ENCODE measurements at regions not wholly inside any gene's neighbourhood (a gene's known extent, or its start where the extent isn't known, plus 50 kb on each side); places are given as distances from the start of the nearest gene placed in this dataset.
"Not testable (repeated sequence)": the region's sequence is repeated elsewhere in the genome, so short reads cannot be mapped to it uniquely, and the experiment has no call there.

DNA sequence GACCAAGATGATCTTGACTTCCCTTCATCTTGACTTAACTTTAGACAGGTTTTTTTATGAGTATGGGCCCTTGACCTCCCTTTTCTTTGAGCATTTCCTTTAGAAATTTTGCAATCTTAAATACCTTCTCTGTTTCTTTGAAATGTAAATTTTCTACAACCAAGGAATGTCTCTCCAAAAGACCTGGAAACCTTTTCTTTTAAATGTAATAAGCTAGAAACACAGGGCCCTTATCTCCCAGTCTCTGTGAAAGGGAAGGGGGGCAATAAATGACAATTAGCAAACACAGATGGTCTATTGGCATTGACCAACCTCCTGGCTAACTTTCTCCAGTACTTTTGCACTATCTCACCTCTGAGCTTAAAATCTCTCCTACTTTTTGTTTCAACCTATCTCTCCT is 144.3 kb upstream of the GK2 start:
- DNase-seq (no peak), ATAC-seq (no peak)
- no peak overlapping the region for H3K27ac ChIP-seq (ENCODE audit: low read length)
- no peaks in the 10 kb centered on the region for H3K4me1 ChIP-seq (ENCODE audit: control insufficient read depth, insufficient read depth, low read length)
- no peaks in the 10 kb centered on the region for H3K27me3 ChIP-seq (ENCODE audit: control insufficient read depth, insufficient read depth)
- H3K9me3 ChIP-seq (ENCODE audit: control insufficient read depth, low read length) = no peaks in the 10 kb centered on the region
- intact Hi-C loops (cut with DNase I) = no loop called here
- H3K4me3 ChIP-seq (ENCODE audit: low read length) = no peak overlapping the region

DNA sequence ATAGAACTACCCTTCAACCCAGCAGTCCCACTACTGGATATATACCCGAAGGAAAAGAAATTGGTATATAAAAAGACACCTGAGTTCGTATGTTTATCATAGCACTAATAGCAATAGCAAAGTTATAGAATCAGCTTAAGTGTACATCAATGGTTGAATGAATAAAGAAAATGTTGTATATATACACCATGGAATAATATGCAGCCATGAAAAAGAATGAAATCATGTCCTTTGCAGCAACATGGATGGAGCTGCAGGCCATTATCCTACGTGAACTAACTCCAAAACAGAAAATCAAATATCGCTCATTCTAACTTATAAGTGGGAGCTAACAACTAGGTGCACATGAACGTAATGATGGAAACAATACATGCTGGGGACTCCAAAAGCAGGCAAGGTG is 143.5 kb upstream of the GK2 start:
- ATAC-seq (no peak), DNase-seq (no peak)
- H3K27me3 ChIP-seq (ENCODE audit: control insufficient read depth, insufficient read depth) = no peaks in the 10 kb centered on the region
- H3K9me3 ChIP-seq (ENCODE audit: control insufficient read depth, low read length) = no peaks in the 10 kb centered on the region
- no peaks in the 10 kb centered on the region for H3K4me1 ChIP-seq (ENCODE audit: control insufficient read depth, insufficient read depth, low read length)
- no peak overlapping the region for H3K4me3 ChIP-seq (ENCODE audit: low read length)
- H3K27ac ChIP-seq (ENCODE audit: low read length) = no peak overlapping the region
- 55% methylated on average over 5 of the region's 5 CpGs for WGBS
- intact Hi-C loops (cut with DNase I) = no loop called here

DNA sequence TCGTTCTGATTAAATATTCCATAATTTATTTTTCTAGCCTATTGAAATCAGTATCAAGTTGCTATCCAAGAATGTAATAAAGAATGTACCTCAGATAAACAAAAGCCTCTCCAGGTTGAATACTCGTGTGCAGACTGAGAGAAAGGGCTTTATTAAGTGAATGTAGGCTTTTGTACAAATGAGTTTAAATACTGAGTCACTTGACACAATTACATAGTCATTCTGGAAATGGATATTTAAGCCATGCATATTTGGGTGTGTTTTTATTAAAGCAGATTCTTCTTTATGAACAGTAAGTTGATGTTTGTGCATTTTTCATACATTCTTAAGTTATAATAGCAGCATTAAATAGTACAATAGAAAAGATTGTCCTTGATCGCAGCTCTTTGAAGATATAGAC is 139.8 kb upstream of the GK2 start:
- intact Hi-C loops (cut with DNase I) = no loop called here
- WGBS = 73% methylated on average over 3 of the region's 3 CpGs
- Histone ChIP-seq H3K27me3 (ENCODE audit: control insufficient read depth, insufficient read depth) (no peaks in the 10 kb centered on the region), H3K27ac (ENCODE audit: low read length) (no peak overlapping the region), H3K9me3 (ENCODE audit: control insufficient read depth, low read length) (no peaks in the 10 kb centered on the region), H3K4me1 (ENCODE audit: control insufficient read depth, insufficient read depth, low read length) (no peaks in the 10 kb centered on the region), H3K4me3 (ENCODE audit: low read length) (no peak overlapping the region)
- DNase-seq (no peak), ATAC-seq (no peak)

DNA sequence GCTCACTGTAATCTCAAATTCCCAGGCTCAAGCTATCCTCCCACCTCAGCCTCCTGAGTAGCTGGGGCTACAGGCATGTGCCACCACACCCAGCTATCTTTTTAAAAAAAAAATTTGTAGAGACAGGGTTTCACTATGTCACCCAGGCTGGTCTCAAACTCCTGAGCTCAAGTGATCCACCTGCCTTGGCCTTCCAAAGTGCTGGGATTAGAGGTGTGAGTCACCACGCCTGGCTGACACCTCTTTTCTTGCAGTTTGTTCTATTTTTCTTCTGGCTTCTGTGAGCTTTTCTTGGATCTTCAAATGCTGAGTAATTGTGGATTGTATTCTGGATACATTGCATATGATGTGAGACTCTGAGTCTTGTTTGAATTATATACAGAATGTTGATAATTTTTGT is 137.3 kb upstream of the GK2 start:
- DNase-seq; H3K9me3 ChIP-seq (ENCODE audit: control insufficient read depth, low read length); H3K4me3 ChIP-seq (ENCODE audit: low read length); ATAC-seq; H3K27me3 ChIP-seq (ENCODE audit: control insufficient read depth, insufficient read depth); H3K4me1 ChIP-seq (ENCODE audit: control insufficient read depth, insufficient read depth, low read length); intact Hi-C loops (cut with DNase I); H3K27ac ChIP-seq (ENCODE audit: low read length): not testable (repeated sequence)
- 55% methylated on average over 1 of the region's 1 CpG for WGBS

DNA sequence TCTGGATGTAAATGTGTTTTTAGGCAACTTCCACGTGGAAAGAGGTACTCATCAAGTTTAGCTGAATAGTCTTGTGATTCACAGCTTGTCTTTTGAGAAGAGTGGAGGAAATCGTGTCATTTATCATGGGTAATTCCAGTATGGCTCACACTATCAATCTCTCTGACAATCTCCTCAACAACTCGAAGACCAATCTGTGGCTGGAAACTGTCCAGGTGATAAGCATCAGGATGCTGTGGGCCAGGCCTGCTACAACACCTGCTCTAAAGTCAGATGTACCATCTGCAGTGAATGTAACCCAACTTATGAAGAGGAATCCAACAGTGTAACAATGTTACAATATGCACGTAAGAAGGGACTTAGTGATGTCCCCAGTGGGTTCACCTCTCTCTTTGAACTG is 132.1 kb upstream of the GK2 start:
- H3K4me1 ChIP-seq (ENCODE audit: control insufficient read depth, insufficient read depth, low read length) = no peaks in the 10 kb centered on the region
- whole genome bisulfite sequencing = 54% methylated on average over 4 of the region's 4 CpGs
- DNase-seq = no peak
- no peak for ATAC-seq
- no peaks in the 10 kb centered on the region for H3K9me3 ChIP-seq (ENCODE audit: control insufficient read depth, low read length)
- no peaks in the 10 kb centered on the region for H3K27me3 ChIP-seq (ENCODE audit: control insufficient read depth, insufficient read depth)
- no peak overlapping the region for H3K27ac ChIP-seq (ENCODE audit: low read length)
- intact Hi-C loops (cut with DNase I) = no loop called here
- H3K4me3 ChIP-seq (ENCODE audit: low read length) = no peak overlapping the region

DNA sequence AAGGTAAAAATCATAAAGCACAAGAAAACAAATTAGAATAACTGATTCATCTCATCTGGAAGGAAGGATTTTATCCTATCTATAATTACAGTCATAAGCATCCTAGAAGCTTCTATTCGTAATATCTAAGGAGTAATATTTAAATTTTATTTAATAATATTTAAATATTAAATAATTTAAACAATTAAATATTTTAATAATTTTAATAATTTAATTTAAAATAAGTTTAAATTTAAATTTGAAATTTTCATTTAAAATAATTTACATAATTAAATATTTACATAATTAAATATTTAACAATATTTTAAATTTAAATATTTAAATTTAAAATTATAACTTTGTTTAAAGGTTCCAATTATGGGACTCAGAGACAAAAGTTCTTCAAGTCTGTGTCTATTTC is 127.5 kb upstream of the GK2 start:
- Histone ChIP-seq H3K27me3 (ENCODE audit: control insufficient read depth, insufficient read depth) (no peaks in the 10 kb centered on the region), H3K4me1 (ENCODE audit: control insufficient read depth, insufficient read depth, low read length) (no peaks in the 10 kb centered on the region), H3K27ac (ENCODE audit: low read length) (no peak overlapping the region), H3K4me3 (ENCODE audit: low read length) (no peak overlapping the region), H3K9me3 (ENCODE audit: control insufficient read depth, low read length) (no peaks in the 10 kb centered on the region)
- no peak for ATAC-seq
- 87% methylated on average over 1 of the region's 1 CpG for WGBS
- DNase-seq = no peak
- intact Hi-C loops (cut with DNase I) = no loop called here

DNA sequence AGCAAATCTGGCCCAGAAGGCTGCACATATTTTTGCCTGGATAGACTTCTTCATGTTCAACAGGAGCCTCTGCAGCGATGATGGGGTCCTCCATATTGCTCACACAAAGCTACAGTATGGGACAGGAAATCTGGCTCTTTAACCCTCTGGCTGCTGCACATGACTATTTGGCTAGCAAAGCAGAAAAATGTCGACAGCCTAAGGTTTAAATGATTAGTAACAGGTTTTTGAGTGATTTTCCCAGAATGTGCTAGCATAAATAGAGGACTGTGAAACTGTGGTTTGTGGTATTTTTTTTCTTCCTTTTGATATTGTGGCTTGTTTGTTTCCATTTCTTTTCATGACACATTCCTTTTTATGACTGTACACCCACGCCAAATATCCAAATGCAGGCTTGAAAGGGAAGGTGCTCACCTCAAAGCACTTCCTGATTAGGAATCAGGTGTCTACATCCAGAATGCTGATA is 120.2 kb upstream of the GK2 start:
- Histone ChIP-seq H3K4me1 (ENCODE audit: control insufficient read depth, insufficient read depth, low read length) (no peaks in the 10 kb centered on the region), H3K9me3 (ENCODE audit: control insufficient read depth, low read length) (no peaks in the 10 kb centered on the region), H3K27ac (ENCODE audit: low read length) (no peak overlapping the region), H3K27me3 (ENCODE audit: control insufficient read depth, insufficient read depth) (no peaks in the 10 kb centered on the region), H3K4me3 (ENCODE audit: low read length) (no peak overlapping the region)
- peak in 1 of 3 donors; percentile 35 for DNase-seq
- 52% methylated on average over 3 of the region's 3 CpGs for WGBS
- intact Hi-C loops (cut with DNase I) = no loop called here
- no peak for ATAC-seq

DNA sequence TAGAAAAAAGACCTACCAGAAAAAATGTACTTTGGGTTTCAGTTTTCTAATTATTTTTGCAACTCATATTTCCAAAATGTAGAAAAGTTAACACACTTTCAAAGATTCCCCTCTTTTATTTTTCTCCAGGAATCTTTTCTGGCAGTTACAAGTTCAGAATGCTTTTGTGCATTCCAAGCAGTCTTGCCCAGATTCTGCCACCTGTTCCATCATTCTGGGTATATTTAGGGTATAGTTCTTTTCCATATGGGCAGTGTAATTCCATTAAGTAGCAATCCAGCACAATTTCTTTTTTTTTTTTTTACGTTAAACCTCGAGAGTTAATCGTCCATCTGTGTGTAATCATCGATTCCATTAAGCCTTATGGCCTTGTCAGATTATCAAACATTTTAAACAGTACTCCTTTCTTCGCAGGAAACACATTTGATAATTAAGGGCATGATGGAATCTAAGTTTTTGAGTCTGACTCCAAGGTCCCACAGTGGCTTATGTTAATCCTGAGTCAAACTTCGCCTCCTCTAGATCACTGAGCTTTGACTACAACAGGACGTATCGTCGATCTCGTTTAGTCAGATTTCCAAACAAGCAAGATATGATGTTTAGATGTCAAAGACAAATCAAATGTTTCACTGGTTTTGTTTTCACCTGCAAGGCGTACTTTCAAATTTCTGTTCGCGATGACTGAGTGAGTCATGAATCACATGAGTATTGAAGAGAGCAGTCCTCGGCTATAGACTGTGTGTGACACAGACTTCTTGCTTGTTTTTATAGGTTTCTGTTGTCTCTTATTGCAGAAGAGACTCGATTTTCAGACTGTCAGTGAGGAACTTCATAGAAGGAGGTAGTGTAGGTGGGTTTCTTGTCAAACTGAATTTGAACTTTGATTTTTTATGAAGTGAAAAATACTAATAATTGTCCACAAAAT is 118.9 kb upstream of the GK2 start:
- no peak overlapping the region for H3K27ac ChIP-seq (ENCODE audit: low read length)
- H3K9me3 ChIP-seq (ENCODE audit: control insufficient read depth, low read length) = no peaks in the 10 kb centered on the region
- H3K4me3 ChIP-seq (ENCODE audit: low read length) = no peak overlapping the region
- intact Hi-C loops (cut with DNase I) = no loop called here
- H3K4me1 ChIP-seq (ENCODE audit: control insufficient read depth, insufficient read depth, low read length) = no peaks in the 10 kb centered on the region
- DNase-seq = no peak
- WGBS = 89% methylated on average over 15 of the region's 15 CpGs
- ATAC-seq = no peak
- no peaks in the 10 kb centered on the region for H3K27me3 ChIP-seq (ENCODE audit: control insufficient read depth, insufficient read depth)

DNA sequence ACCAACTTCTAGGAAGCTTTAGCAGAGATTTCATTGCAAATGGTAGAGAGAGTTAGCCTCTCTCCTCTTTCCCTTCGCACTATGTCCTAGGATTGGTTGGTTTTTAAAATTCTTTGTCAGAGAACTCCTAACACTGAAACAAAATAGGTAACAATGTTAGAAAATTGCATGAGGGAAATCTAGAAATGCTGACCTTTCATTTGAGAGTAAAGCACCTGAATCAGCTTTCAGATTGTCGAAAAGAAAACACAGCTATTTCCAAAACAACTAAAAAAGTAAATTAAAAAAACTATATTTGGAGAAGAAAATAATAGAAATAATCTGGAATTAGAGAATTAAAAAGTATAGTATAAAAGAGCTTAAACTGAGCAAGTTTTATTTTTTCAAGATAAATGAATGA is 108.1 kb upstream of the GK2 start:
- WGBS = 89% methylated on average over 2 of the region's 2 CpGs
- ATAC-seq = no peak

DNA sequence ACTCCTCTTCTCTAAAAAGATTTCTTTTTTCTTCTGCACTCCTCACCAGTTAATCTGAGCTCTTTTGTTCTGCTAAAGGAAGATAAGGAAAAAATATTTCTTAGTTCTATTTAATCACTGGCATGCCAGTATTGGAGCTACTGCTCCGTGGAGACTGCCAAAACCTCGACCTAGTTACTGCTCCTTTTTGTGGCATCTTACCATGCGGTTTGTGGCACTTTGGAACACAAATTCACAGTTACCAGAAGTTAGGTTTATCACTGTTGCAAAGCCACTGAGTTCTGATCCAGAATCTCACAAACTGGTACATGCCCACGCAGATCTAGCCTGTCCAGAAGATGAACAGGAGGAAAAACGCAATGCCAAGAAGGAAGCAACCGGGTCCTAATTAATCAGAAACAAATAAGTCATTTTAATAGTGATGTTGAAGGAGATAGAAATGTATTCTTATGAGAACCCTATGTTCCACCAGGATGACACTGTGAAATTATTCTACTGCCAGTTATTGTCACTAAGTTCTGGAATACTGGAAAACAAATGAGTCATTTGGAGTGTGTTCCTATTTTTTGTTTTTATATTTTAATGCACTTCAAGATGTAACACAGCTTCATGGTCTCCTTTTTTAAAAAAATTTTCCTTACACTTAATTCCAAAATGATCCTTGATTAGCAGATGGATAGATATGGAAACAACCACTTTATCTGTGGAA is 106.7 kb upstream of the GK2 start:
- H3K9me3 ChIP-seq (ENCODE audit: control insufficient read depth, low read length) = no peaks in the 10 kb centered on the region
- ATAC-seq (peak in 1 of 2 donors; percentile 68), DNase-seq (peak in 1 of 3 donors; percentile 27)
- H3K4me3 ChIP-seq (ENCODE audit: low read length) = no peak overlapping the region
- H3K4me1 ChIP-seq (ENCODE audit: control insufficient read depth, insufficient read depth, low read length) = no peaks in the 10 kb centered on the region
- intact Hi-C loops (cut with DNase I) = no loop called here
- WGBS = 33% methylated on average over 6 of the region's 6 CpGs
- H3K27ac ChIP-seq (ENCODE audit: low read length) = peak overlapping the region; percentile 88
- no peaks in the 10 kb centered on the region for H3K27me3 ChIP-seq (ENCODE audit: control insufficient read depth, insufficient read depth)

More for the DNA sequence above, 108.1 kb upstream of the GK2 start:
- Histone ChIP-seq H3K9me3 (ENCODE audit: control insufficient read depth, low read length) (no peaks in the 10 kb centered on the region), H3K4me3 (ENCODE audit: low read length) (no peak overlapping the region), H3K27ac (ENCODE audit: low read length) (no peak overlapping the region), H3K4me1 (ENCODE audit: control insufficient read depth, insufficient read depth, low read length) (no peaks in the 10 kb centered on the region), H3K27me3 (ENCODE audit: control insufficient read depth, insufficient read depth) (no peaks in the 10 kb centered on the region)
- intact Hi-C loops (cut with DNase I) = no loop called here
- no peak for DNase-seq

DNA sequence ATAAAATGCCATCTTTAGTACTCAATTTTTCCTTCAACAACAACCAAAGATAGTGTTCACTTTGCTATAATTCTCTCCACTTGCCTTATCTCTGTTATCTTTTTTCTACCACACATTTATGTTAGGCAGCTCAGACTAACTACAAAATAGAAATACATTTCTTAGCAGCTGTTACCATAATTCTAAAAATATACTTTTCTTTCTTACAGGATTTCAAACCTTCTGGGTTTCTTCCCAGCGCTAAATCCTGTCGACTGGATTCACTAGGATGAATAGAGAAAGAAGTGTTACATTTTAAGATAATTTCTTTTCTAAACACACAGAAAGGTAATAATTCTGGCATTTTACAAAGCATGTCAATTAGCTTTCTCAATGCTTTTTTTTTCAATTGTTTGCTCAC is 105.5 kb upstream of the GK2 start:
- intact Hi-C loops (cut with DNase I) = no loop called here
- no peak for DNase-seq
- H3K4me3 ChIP-seq (ENCODE audit: low read length) = no peak overlapping the region
- no peaks in the 10 kb centered on the region for H3K27me3 ChIP-seq (ENCODE audit: control insufficient read depth, insufficient read depth)
- no peaks in the 10 kb centered on the region for H3K4me1 ChIP-seq (ENCODE audit: control insufficient read depth, insufficient read depth, low read length)
- H3K9me3 ChIP-seq (ENCODE audit: control insufficient read depth, low read length) = no peaks in the 10 kb centered on the region
- no peak overlapping the region for H3K27ac ChIP-seq (ENCODE audit: low read length)
- 79% methylated on average over 2 of the region's 2 CpGs for WGBS
- no peak for ATAC-seq
